ENCODE measurements at regions not wholly inside any gene's neighbourhood (a gene's known extent, or its start where the extent isn't known, plus 50 kb on each side); places are given as distances from the start of the nearest gene placed in this dataset.
"Not testable (repeated sequence)": the region's sequence is repeated elsewhere in the genome, so short reads cannot be mapped to it uniquely, and the experiment has no call there.

DNA sequence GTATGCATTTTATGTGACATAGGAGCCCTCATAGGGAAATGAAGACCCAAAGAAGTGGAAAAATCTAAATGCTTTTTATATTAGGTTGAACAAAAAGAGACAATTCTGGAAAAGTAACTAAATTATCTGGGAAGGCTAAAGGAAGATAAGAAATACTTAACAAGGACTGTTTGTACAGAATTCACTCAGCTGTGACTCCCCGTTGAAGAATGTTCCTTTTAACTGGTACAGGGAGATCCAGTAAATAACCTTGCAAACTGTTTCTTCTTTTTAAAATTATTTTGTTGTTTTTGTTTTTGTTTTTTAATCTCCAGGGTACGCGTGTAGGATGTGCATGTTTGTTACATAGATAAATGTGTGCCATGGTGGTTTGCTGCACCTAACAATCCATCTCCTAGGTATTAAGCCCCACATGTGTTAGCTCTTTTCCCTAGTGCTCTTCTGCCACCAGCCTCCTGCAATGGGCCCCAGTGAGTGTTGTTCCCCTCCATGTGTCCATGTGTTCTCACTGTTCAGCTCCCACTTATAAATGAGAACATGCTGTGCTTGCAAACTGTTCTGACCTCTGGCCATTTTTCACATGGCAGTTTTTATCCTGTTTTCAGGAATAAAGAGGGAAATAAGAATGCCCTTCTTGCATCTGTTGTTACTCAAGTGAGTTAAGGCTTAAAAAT is 81.7 kb downstream of the PWWP3B start:
- no peak overlapping the region for H2AFZ ChIP-seq (replicated peaks)
- Mint-ChIP-seq H3K36me3 (no peaks in the 10 kb centered on the region), H3K4me3 (no peak overlapping the region), H3K27ac (no peak overlapping the region), H3K9me3 (no peaks in the 10 kb centered on the region), H3K27me3 (ENCODE audit: insufficient read depth, low read depth) (peaks cover 2% of the 10 kb centered on the region), H3K4me1 (peaks cover 3% of the 10 kb centered on the region)
- no peak overlapping the region for H3K27ac ChIP-seq
- no peak for DNase-seq (ENCODE audit: low spot score)
- no peaks in the 10 kb centered on the region for H3F3A ChIP-seq (ENCODE audit: low read depth)
- peaks cover 6% of the 10 kb centered on the region for H3K9me3 ChIP-seq (ENCODE audit: low read depth)
- H3K79me2 ChIP-seq (ENCODE audit: low read depth): no peaks in the 10 kb centered on the region
- no peaks in the 10 kb centered on the region for H3K36me3 ChIP-seq
- H3K9ac ChIP-seq: no peak overlapping the region
- no peaks in the 10 kb centered on the region for H3K27me3 ChIP-seq
- no peak for TF ChIP-seq EZH2phosphoT487 (IDR thresholded peaks at IDR 0.05)
- no peak for TF ChIP-seq EZH2 (IDR thresholded peaks at IDR 0.05)
- TF ChIP-seq, protein P1, sequence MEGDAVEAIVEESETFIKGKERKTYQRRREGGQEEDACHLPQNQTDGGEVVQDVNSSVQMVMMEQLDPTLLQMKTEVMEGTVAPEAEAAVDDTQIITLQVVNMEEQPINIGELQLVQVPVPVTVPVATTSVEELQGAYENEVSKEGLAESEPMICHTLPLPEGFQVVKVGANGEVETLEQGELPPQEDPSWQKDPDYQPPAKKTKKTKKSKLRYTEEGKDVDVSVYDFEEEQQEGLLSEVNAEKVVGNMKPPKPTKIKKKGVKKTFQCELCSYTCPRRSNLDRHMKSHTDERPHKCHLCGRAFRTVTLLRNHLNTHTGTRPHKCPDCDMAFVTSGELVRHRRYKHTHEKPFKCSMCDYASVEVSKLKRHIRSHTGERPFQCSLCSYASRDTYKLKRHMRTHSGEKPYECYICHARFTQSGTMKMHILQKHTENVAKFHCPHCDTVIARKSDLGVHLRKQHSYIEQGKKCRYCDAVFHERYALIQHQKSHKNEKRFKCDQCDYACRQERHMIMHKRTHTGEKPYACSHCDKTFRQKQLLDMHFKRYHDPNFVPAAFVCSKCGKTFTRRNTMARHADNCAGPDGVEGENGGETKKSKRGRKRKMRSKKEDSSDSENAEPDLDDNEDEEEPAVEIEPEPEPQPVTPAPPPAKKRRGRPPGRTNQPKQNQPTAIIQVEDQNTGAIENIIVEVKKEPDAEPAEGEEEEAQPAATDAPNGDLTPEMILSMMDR (IDR thresholded peaks at IDR 0.05): no peak
- H3K4me3 ChIP-seq: no peak overlapping the region
- no peaks in the 10 kb centered on the region for H3K4me1 ChIP-seq
- no peaks in the 10 kb centered on the region for H4K20me1 ChIP-seq (ENCODE audit: low read depth)
- no peak overlapping the region for H3K4me2 ChIP-seq

DNA sequence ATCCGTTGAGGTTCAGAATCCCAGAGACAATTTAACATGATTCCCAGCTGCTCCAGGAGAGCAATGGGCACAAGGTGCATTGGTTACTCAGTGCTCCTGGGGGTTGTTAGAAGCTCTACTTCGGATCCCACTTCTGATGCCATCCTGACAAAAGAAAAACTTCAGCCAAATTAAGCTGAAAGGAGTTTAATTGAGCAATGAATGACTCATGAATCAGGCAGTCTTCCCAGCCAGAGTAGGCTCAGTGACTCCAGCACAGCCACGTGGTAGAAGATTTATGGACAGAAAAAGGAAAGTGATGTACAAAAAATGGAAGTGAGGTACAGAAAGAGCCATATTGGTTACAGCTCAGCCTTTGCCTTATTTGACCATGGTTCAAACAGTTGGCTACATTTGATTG is 95.7 kb downstream of the PWWP3B start:
- Histone ChIP-seq H3K27ac (no peak overlapping the region), H2AFZ (replicated peaks) (no peak overlapping the region), H4K20me1 (ENCODE audit: low read depth) (no peaks in the 10 kb centered on the region), H3K27me3 (no peaks in the 10 kb centered on the region), H3K4me1 (no peaks in the 10 kb centered on the region), H3F3A (ENCODE audit: low read depth) (no peaks in the 10 kb centered on the region), H3K9ac (no peak overlapping the region), H3K4me2 (no peak overlapping the region), H3K9me3 (ENCODE audit: low read depth) (peaks cover 3% of the 10 kb centered on the region), H3K79me2 (ENCODE audit: low read depth) (no peaks in the 10 kb centered on the region), H3K4me3 (no peak overlapping the region), H3K36me3 (no peaks in the 10 kb centered on the region)
- peaks cover 3% of the 10 kb centered on the region for H3K27me3 Mint-ChIP-seq (ENCODE audit: insufficient read depth, low read depth)
- DNase-seq (ENCODE audit: low spot score): no peak
- no peak overlapping the region for H3K27ac Mint-ChIP-seq
- H3K36me3 Mint-ChIP-seq: no peaks in the 10 kb centered on the region
- no peaks in the 10 kb centered on the region for H3K9me3 Mint-ChIP-seq
- TF ChIP-seq, protein P1 (IDR thresholded peaks at IDR 0.05): no peak
- TF ChIP-seq EZH2phosphoT487 (IDR thresholded peaks at IDR 0.05): no peak
- no peak for TF ChIP-seq EZH2 (IDR thresholded peaks at IDR 0.05)
- no peaks in the 10 kb centered on the region for H3K4me1 Mint-ChIP-seq
- no peak overlapping the region for H3K4me3 Mint-ChIP-seq

DNA sequence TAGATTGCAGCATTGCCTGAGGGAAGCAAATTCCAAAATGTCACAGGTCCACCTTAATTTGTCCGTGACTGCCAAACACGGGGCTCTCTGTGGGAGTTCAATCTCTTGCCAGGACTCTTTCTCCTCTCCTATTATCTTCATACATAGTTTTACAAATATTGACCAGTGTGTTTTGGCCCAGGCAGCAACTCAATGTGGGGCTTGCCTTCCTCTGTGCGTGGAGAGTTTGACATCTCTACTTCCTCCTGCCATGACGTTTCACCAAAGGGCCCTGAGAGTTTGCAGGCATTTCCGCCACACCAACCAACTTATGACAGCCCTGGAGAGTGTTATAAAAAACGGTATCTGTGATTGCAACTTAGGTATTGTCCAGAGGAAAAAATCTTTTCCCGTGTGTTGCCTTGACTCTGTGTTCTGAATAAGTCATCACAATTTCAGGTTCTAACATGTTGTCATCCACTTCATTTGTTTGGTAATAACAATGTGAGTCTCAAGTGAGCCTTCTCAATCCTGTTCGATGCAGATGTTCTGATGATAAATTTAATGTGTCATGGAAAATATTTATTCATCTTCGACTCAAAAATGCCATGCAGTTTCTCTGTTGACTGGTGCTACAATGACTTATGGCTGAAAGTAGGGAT is 106.0 kb downstream of the PWWP3B start:
- H3K36me3 ChIP-seq; H3K36me3 Mint-ChIP-seq; H3K9me3 Mint-ChIP-seq; H3K4me2 ChIP-seq; H3K4me1 ChIP-seq; H3K9ac ChIP-seq; H3K27me3 ChIP-seq; H3K4me3 ChIP-seq; H3F3A ChIP-seq (ENCODE audit: low read depth); H3K9me3 ChIP-seq (ENCODE audit: low read depth); H3K27ac Mint-ChIP-seq; H3K27me3 Mint-ChIP-seq (ENCODE audit: insufficient read depth, low read depth); H3K27ac ChIP-seq; H4K20me1 ChIP-seq (ENCODE audit: low read depth); H3K79me2 ChIP-seq (ENCODE audit: low read depth); H3K4me3 Mint-ChIP-seq; H3K4me1 Mint-ChIP-seq; DNase-seq (ENCODE audit: low spot score); H2AFZ ChIP-seq (replicated peaks): not testable (repeated sequence)

DNA sequence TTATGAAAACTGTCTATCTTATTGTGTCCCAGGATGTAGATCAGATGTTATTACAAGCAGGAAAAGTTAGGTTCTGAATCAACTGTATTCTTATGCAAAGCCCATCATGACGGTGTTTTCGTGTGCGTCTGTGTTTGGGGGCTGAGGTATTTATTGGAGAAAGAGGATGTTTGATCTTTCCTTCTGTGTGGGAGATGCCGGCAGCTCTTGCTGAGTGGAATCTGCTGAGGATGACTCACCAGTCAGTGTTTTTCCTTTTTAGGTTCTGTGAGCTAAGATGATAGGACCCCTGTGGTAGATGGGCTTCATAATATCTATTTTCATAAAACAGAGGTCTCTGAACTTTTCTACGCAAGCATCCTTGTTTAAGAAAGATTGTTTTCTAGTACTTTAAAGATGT is 107.1 kb downstream of the PWWP3B start:
- not testable (repeated sequence) for H3F3A ChIP-seq (ENCODE audit: low read depth); H3K4me1 Mint-ChIP-seq; H3K27ac ChIP-seq; H2AFZ ChIP-seq (replicated peaks); H3K9ac ChIP-seq; H3K4me3 Mint-ChIP-seq; H3K27me3 Mint-ChIP-seq (ENCODE audit: insufficient read depth, low read depth); H3K4me3 ChIP-seq; H3K27ac Mint-ChIP-seq; H3K9me3 Mint-ChIP-seq; DNase-seq (ENCODE audit: low spot score); H4K20me1 ChIP-seq (ENCODE audit: low read depth); H3K4me1 ChIP-seq; H3K36me3 ChIP-seq; H3K9me3 ChIP-seq (ENCODE audit: low read depth); H3K36me3 Mint-ChIP-seq; H3K4me2 ChIP-seq; H3K79me2 ChIP-seq (ENCODE audit: low read depth); H3K27me3 ChIP-seq
